EH (cell line): ENCODE measurements at regions not wholly inside any gene's neighbourhood (a gene's known extent, or its start where the extent isn't known, plus 50 kb on each side); places are given as distances from the start of the nearest gene placed in this dataset.

ENCODE experiments used
- DNase-seq: peaks from one replicate; pipeline ENCODE4 v3.0.0-alpha.2; 2015; ENCODE audit warnings: low read depth

GRCh38 chr9:126095546-126096190 is 231.0 kb upstream of the MVB12B start:
- no peak for DNase-seq

DNA sequence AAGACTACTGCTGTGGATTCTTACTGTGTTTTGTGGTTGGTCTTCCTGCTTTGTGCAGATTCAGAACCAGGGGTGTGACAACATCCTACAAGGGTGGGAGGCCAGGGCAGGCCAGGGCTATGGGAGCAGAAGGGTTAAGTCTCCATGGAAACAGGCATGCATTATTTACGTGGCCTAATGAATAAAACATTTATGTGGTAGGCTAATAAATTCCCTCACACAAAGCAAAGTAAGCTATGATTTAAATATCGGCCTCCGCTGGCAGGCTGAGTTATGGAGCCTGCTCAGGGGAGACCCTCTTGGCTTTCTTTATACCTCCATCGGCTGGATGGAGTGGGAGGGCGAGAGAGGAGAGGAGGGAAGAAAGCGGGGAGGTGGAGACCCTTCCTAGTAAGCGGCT is 230.3 kb upstream of the MVB12B start:
- DNase-seq: no peak

GRCh38 chr9:126097679-126098078 is 228.9 kb upstream of the MVB12B start:
- no peak for DNase-seq

DNA sequence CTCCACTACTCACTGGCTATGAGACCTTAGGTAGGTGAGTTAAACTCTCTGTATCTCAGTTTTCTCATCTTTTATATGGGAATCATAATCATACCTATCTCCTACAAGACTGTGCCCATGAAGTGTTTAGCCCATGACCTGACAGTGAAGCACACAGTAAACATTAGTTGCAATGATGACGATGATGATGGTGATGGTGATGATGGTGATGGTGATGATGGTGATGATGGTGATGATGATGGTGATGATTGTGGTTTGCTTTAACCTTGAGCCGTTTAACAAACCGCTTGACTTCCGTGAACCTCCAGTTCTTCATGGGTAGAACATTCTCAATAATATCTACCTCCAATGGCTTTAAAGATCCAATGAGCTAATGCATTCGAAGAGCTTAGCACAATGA is 220.2 kb upstream of the MVB12B start:
- no peak for DNase-seq

DNA sequence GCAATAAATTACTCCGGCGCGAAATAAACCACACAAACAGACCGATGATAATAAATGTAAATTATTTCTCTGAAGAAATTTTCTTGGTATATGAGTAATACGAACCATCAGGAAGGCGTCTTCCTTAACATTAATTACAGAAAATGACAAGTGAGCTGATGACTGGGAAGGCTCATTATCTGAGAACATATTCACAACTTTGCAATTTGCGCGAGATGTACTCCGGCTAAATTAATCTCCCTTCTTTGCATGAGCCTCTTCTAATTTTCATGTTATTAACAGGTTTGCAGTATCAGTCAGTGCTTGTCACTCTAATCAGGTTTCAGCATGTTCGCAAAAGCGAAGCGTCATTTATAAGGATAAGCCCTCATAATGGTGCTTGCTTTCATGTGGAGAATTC is 218.9 kb upstream of the MVB12B start:
- DNase-seq: no peak

GRCh38 chr9:126108240-126108639 is 218.4 kb upstream of the MVB12B start:
- DNase-seq: peak; percentile 42

DNA sequence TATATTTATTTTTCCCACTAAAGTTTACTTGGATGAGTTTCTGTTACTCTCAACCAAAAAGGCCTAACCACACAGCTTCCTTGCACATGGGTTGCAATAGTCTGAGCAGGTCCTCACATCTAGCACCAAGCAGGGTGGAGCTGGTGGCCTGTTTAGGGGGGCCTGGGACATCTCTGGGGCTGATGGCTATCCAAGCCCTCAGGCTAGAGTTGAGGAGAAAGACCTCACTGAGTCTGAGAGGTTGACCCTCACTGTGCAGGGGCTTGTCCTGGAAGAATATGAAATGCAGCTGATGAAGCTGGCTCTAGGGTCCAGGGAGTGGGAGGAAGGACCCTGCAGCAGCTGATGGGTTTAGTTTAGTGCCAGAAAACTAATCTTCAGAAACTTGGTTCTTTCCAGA is 217.1 kb upstream of the MVB12B start:
- DNase-seq: no peak

- DNase-seq: no peak
Observed at GRCh38 chr9:126111556-126111955, 215.1 kb upstream of the MVB12B start.

GRCh38 chr9:126112135-126112720 is 214.4 kb upstream of the MVB12B start:
- no peak for DNase-seq

DNA sequence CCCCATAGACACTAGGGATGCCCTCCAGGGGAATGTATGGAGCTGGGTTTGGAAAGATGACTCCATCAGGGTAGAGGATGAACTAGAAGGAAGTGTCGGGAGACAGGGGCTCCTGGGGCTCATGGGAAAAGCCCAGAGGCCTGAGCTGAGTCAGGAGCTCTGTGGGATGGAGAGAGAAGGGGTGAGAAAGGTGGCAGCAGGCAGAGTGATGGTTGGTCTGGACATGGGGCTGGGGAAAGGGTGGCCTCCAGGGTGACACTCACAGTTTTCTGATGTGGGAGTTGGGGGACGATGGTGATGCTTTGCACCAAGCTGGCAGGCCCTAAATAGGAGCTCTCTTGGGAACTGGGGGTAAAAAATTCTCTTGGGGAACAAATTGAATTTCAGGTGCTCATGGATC is 213.5 kb upstream of the MVB12B start:
- no peak for DNase-seq

- DNase-seq: no peak
Observed at GRCh38 chr9:126113756-126114408, 212.7 kb upstream of the MVB12B start.

GRCh38 chr9:126114409-126114760 is 212.2 kb upstream of the MVB12B start:
- DNase-seq: no peak

GRCh38 chr9:126114850-126115460 is 211.7 kb upstream of the MVB12B start:
- DNase-seq: no peak

- no peak for DNase-seq
Observed at GRCh38 chr9:126116351-126117157, 210.1 kb upstream of the MVB12B start.

DNA sequence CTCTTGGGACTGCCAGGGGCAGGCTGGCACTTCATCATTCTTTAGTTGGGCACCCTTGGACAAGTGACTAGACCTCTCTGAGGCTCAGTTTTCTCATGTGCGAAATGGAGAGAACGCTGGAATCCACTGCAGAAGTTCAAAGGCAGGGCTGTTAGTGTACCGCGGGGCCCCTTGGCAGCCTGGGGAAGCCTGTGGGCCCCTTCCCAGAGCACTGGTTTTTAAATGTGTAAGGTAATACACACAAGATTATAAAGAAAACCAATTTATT is 209.5 kb upstream of the MVB12B start:
- no peak for DNase-seq

DNA sequence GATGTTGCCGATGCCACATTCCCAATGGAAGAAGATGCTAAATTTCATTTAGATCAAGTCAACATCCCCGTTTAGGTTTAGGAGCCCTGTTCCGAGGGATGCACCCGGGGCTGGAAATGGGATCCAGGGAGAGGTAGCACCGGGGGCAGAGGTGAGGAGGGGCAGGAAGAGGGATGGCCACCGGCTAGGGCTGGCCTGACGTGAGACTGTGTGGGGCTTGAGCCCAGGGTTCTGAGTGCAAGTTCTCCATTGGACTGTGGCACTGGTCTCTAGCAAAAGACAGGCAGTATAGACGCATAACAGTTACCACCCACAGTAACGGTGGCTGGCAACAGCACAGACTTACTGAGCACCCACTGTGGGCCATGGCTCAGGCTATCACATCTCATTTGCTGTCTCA is 209.0 kb upstream of the MVB12B start:
- no peak for DNase-seq

DNA sequence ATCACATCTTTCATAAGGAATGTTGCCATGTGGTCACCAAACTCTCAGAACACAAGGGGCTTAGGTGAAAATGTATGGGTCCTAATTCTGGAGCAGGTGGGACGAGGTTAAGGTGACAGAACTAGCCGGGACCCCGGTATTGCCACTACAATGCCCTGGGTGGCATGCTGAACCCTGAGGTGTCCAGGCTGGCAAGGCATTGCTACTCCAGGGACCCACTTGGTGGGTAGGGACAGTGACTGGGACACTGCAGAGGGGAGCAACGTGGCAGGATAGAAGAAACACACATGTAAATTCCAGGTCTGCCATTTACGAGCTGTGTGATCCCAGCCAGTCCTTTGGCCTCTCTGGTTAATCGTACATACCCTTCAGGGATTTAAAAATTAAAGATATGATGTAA is 206.9 kb upstream of the MVB12B start:
- no peak for DNase-seq

DNA sequence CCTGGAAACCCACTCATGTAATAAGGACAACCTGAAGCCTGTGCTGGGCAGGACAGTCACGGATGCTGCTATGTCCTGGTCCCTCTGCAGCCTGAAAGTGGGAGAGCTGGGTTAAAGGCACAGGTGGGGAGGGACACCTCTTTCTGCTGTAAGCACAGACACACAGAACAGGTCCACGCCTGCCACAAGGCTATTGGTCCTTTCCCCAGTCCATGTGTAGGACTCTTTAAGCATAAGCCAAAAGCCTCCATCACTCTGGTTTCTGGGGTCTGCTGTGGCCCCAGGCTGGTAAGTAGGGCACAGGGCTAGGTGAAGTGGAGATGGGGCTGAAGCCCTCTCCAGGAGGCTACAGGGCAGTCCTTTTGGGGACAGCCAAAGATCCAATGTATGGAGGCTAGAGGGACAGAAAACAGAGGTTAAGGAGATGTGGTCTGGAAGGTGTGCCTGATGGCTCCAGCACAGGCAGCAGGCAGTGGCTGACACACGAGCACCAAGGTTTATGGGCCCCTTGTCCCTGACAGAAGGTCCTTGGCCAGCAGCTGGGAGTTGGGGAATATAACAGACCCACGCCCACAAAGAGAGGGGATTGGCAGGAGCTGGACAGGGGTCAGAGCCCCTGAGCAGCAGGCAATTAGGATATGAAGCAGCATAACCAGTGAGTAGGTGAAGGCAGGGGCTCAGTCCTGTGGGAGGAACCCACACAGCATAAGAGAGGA is 203.6 kb upstream of the MVB12B start:
- no peak for DNase-seq

DNA sequence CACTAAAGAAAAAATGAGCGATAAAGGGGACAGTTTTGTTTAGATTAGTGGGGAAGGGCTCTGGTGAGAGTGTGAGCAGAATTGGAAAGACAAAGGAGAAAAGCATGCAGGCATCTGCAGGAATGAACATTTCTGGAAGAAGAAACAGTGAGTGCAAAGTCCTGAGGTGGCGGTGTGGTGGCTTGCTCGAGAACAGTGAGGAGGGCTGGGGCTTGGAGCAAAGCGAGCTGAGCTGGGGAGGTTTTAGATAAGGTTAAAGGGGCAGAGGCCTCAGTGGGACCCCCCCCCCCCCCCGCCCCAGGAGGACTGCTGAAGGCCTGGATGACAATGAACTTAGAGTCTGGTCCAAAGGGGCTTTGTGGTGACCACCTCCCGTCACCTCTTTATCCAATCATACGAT is 202.7 kb upstream of the MVB12B start:
- DNase-seq: no peak

DNA sequence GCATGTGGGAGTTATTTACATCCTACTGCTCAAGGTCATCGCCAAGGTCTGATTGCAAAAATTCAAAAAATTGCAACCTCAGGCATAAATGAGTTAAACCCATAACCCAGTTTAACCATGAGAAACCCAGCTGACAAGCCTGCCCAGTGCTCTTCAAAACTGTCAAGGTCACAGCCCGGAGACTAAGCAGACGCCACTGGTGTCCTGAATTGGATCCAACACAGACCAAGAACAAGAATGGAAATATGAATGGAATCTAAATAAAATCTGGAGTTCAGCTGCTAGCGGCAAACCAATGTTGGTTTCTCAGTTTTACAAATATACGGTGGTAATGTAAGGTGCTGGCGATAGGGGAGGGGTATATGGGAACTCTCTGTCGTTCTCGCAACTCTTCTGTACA is 201.5 kb upstream of the MVB12B start:
- peak; percentile 23 for DNase-seq

GRCh38 chr9:126125577-126125976 is 201.1 kb upstream of the MVB12B start:
- DNase-seq: peak; percentile 9

- no peak for DNase-seq
Observed at GRCh38 chr9:126125992-126126409, 200.6 kb upstream of the MVB12B start.
